DND-41 (cell line): ENCODE measurements at regions not wholly inside any gene's neighbourhood (a gene's known extent, or its start where the extent isn't known, plus 50 kb on each side); places are given as distances from the start of the nearest gene placed in this dataset.

Source experiments
- EZH2 ChIP-seq: IDR thresholded peaks from 3 replicates; pipeline ENCODE4 v1.6.1; 2012; ENCODE audit warnings: borderline replicate concordance, low read depth, mild to moderate bottlenecking, moderate library complexity, low read length, inconsistent platforms; ENCODE audit not compliant: severe bottlenecking
- TF ChIP-seq, protein P1 (sequence below): IDR thresholded peaks from 2 replicates; pipeline ENCODE4 v1.5.1; 2012; ENCODE audit warnings: borderline replicate concordance, low read length, moderate library complexity, mild to moderate bottlenecking; ENCODE audit not compliant: poor library complexity, severe bottlenecking; ENCODE audit errors: extremely low read depth

DNA sequence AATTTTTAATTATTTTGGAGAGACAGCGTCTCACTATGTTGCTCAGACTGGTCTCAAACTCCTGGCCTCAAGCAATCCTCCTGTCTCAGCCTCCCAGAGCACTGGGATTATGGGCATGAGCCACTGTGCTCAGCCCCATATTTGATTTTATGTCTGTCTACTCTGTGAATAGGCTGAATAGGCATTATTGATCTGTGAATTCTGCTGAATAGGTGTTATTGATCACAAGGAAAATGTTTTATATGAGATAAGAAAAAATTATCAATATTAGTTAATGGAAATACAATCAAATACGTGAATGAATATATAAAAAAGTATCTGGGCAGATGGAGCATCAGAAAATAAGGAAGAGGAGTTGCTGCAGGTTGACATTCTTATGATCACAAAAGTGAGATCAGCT lies 483.4 kb upstream of the LARGE1 start:
- TF ChIP-seq, protein P1, sequence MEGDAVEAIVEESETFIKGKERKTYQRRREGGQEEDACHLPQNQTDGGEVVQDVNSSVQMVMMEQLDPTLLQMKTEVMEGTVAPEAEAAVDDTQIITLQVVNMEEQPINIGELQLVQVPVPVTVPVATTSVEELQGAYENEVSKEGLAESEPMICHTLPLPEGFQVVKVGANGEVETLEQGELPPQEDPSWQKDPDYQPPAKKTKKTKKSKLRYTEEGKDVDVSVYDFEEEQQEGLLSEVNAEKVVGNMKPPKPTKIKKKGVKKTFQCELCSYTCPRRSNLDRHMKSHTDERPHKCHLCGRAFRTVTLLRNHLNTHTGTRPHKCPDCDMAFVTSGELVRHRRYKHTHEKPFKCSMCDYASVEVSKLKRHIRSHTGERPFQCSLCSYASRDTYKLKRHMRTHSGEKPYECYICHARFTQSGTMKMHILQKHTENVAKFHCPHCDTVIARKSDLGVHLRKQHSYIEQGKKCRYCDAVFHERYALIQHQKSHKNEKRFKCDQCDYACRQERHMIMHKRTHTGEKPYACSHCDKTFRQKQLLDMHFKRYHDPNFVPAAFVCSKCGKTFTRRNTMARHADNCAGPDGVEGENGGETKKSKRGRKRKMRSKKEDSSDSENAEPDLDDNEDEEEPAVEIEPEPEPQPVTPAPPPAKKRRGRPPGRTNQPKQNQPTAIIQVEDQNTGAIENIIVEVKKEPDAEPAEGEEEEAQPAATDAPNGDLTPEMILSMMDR = no peak
- no peak for TF ChIP-seq EZH2
